NT2/D1 (cell line): ENCODE measurements at regions not wholly inside any gene's neighbourhood (a gene's known extent, or its start where the extent isn't known, plus 50 kb on each side); places are given as distances from the start of the nearest gene placed in this dataset.

ENCODE experiments used
- DNase-seq: peaks from one replicate; pipeline ENCODE4 v3.0.0-alpha.2; 2011; ENCODE audit warnings: low read depth, low spot score
- H3K27me3 ChIP-seq: 2 replicates; pipeline ENCODE4 v1.6.0; 2011; ENCODE audit warnings: mild to moderate bottlenecking; ENCODE audit not compliant: insufficient read length, insufficient read depth
- H3K36me3 ChIP-seq: 2 replicates; pipeline ENCODE4 v1.6.1; 2011; ENCODE audit warnings: mild to moderate bottlenecking, low read length, mixed read lengths; ENCODE audit not compliant: insufficient read depth, insufficient read length
- H3K4me1 ChIP-seq: 2 replicates; pipeline ENCODE4 v1.5.1; 2011; ENCODE audit not compliant: insufficient read depth, insufficient read length
- H3K4me3 ChIP-seq: 2 replicates; pipeline ENCODE4 v1.5.1; 2011; ENCODE audit warnings: low read depth; ENCODE audit not compliant: insufficient read length
- H3K9ac ChIP-seq: 2 replicates; pipeline ENCODE4 v1.6.0; 2011; ENCODE audit warnings: low read depth; ENCODE audit not compliant: insufficient read length
- H3K9me3 ChIP-seq: 2 replicates; pipeline ENCODE4 v1.5.1; 2011; ENCODE audit warnings: mild to moderate bottlenecking, low read length; ENCODE audit not compliant: insufficient read depth
- SUZ12 ChIP-seq: IDR thresholded peaks from 2 replicates; pipeline ENCODE4 v1.6.1; 2011; ENCODE audit not compliant: insufficient read length, insufficient read depth; ENCODE audit errors: extremely low read depth
- YY1 ChIP-seq: IDR thresholded peaks from 2 replicates; pipeline ENCODE4 v1.6.1; 2011; ENCODE audit not compliant: insufficient read length, insufficient read depth
- ZNF274 ChIP-seq: IDR thresholded peaks from 2 replicates; pipeline ENCODE4 v1.6.1; 2011; ENCODE audit warnings: mild to moderate bottlenecking, low read depth, low read length

DNA sequence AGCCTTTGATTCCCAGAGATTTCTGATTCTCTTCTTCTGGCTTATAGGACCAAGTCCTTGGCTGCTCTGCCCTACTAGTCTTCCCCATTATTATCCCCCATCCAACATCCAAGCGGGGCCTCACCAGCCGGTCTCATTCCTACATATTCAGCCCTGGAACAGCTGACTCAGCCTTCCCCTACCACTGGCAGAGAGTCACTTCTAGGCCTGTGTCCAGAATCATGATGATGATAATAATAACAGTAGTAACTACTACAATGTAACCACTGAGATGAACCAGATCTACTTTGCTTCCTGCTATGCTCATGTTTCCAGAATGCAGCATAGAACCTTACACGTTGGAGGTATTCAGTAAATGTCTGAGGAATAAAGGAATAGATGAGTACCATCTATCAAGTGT is 295.2 kb downstream of the SRBD1 start:
- no peak overlapping the region for H3K4me3 ChIP-seq
- H3K27me3 ChIP-seq = no peaks in the 10 kb centered on the region
- no peaks in the 10 kb centered on the region; the same call in 1 of the 2 replicates for H3K9me3 ChIP-seq
- H3K4me1 ChIP-seq = peaks cover 2% of the 10 kb centered on the region
- DNase-seq = no peak
- no peak overlapping the region for H3K9ac ChIP-seq
- H3K36me3 ChIP-seq = no peaks in the 10 kb centered on the region
- TF ChIP-seq ZNF274 (no peak), YY1 (no peak), SUZ12 (no peak)

DNA sequence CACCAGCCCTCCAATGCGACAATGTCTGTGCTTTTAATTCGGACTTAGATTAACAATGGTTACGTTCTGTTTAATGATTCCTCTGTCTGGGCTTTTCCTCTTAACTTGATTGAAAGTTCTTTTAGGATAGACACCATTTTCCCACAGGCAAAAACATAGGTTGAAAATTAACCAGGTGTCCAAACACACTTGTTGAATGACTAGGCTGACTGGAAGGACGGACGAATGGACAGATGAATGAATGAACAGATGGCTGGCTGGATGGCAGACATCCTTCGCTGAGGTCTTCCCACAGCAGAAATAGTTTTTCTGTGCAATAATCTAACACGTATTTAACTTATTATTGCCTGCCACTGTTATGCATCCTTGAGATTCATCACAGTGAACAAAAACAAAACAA is 298.8 kb downstream of the SRBD1 start:
- Histone ChIP-seq H3K27me3 (no peaks in the 10 kb centered on the region), H3K4me1 (no peaks in the 10 kb centered on the region), H3K4me3 (no peak overlapping the region), H3K9ac (no peak overlapping the region), H3K9me3 (no peaks in the 10 kb centered on the region), H3K36me3 (no peaks in the 10 kb centered on the region)
- no peak for DNase-seq
- no peak for TF ChIP-seq YY1

DNA sequence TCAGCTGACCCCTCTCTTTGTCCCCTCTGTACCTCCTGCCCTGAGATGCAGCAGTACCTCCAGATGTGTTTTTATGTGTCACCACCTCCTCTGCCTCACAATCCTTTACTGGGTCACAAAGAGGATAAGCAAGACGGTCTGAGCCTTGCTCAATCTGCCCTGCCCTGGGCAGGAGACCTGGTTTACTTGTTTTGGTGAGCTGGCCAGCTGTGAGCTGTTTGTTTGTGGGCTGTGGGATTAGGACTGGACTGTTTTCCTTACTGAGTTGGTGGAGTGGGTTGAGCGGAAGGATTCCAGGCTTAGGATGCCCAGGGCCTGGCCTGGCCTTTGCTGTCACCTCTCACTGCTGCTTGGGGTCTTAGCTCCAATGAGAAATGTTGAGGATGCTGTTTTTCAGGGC is 299.5 kb downstream of the SRBD1 start:
- H3K9me3 ChIP-seq = no peaks in the 10 kb centered on the region
- DNase-seq = no peak
- no peaks in the 10 kb centered on the region for H3K36me3 ChIP-seq
- H3K27me3 ChIP-seq = no peaks in the 10 kb centered on the region
- TF ChIP-seq YY1 = no peak
- TF ChIP-seq SUZ12 = no peak
- TF ChIP-seq ZNF274 = no peak
- H3K9ac ChIP-seq = no peak overlapping the region
- no peak overlapping the region for H3K4me3 ChIP-seq
- H3K4me1 ChIP-seq = no peaks in the 10 kb centered on the region

DNA sequence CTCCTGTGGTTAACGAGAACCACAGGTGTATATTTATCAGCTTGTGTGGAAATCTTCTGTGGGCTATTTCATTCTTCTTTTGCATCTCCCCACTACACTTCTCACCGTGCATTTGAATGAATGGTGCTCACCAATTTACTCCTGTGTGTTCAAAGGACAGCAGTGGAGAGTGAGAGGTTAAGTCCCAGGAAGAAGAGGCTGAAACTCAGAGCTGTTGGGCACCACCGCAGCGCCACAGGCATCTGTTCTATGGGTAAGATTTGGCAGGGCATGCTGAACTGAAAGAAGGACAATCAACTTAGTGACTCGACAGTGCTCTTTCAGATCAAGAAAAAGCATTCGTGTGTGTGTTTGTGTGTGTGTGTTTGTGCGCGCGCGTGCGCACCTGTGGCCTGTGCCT is 297.9 kb upstream of the SIX2 start:
- H3K27me3 ChIP-seq = no peaks in the 10 kb centered on the region
- H3K9ac ChIP-seq = no peak overlapping the region
- H3K4me1 ChIP-seq = no peaks in the 10 kb centered on the region
- no peak for DNase-seq
- H3K36me3 ChIP-seq = no peaks in the 10 kb centered on the region
- no peaks in the 10 kb centered on the region for H3K9me3 ChIP-seq
- TF ChIP-seq YY1 (no peak), SUZ12 (no peak), ZNF274 (no peak)
- no peak overlapping the region for H3K4me3 ChIP-seq

DNA sequence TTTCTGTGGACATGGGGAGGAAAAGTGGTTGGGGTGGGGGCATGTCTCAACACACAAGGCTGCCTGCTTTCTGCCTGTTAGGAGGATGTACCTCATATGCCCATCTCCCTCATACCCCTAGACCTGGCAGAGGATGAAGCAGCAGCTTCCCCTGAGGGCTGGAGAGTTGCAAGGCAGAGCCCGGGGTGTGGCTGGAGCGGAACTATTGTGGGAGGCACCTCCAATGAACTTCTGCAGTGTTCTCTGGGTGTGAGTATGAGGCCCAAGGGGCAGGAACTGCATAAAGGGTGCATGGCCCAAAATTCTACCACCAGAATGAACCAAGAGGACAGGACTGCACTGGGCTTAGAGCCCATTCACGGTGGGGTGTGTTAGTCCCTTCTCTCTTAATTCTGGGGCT is 296.3 kb upstream of the SIX2 start:
- Histone ChIP-seq H3K4me1 (no peaks in the 10 kb centered on the region), H3K36me3 (no peaks in the 10 kb centered on the region), H3K27me3 (no peaks in the 10 kb centered on the region), H3K9ac (no peak overlapping the region), H3K9me3 (no peaks in the 10 kb centered on the region), H3K4me3 (no peak overlapping the region)
- TF ChIP-seq ZNF274 (no peak), YY1 (no peak), SUZ12 (no peak)
- no peak for DNase-seq

DNA sequence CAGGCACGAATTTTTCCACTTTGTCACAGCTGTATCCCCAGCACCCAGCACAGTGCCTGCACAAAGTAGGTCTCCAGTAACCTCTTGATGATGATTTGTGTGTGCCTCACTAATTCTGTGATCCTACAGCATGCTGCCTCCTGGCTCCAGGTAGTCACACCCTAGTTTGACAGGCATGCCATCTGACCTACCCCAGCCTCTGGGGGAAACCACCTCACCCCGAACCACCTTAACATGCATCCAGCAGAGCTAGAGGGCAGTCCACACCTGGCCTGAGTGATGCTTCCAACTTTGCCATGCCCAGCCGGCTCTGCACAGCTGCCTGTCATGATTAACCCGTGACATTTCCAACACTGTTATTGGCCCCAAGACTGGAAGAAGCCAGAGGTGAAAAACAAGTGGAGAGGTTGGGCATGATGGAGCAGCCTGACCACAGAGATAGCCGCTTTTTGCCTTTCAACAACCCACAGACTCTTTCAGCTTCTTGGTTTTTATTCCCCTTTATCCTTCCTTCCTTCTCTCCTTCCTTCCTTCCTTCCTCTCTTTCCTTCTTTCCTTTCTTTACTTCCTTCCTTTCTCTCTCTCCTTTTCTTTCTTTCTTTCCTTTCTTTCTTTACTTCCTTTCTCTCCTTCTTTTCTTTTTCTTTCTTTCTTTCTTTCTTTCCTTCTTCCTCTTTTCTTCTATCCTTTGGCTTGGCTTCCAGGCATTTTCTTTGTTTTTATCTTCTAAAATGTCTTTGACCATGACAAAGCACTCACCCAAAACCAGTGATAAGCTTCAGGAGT is 294.4 kb upstream of the SIX2 start:
- Histone ChIP-seq H3K36me3 (no peaks in the 10 kb centered on the region), H3K9me3 (no peaks in the 10 kb centered on the region), H3K9ac (no peak overlapping the region), H3K4me1 (no peaks in the 10 kb centered on the region), H3K4me3 (no peak overlapping the region), H3K27me3 (no peaks in the 10 kb centered on the region)
- TF ChIP-seq SUZ12 (no peak), YY1 (no peak), ZNF274 (no peak)
- DNase-seq = no peak

DNA sequence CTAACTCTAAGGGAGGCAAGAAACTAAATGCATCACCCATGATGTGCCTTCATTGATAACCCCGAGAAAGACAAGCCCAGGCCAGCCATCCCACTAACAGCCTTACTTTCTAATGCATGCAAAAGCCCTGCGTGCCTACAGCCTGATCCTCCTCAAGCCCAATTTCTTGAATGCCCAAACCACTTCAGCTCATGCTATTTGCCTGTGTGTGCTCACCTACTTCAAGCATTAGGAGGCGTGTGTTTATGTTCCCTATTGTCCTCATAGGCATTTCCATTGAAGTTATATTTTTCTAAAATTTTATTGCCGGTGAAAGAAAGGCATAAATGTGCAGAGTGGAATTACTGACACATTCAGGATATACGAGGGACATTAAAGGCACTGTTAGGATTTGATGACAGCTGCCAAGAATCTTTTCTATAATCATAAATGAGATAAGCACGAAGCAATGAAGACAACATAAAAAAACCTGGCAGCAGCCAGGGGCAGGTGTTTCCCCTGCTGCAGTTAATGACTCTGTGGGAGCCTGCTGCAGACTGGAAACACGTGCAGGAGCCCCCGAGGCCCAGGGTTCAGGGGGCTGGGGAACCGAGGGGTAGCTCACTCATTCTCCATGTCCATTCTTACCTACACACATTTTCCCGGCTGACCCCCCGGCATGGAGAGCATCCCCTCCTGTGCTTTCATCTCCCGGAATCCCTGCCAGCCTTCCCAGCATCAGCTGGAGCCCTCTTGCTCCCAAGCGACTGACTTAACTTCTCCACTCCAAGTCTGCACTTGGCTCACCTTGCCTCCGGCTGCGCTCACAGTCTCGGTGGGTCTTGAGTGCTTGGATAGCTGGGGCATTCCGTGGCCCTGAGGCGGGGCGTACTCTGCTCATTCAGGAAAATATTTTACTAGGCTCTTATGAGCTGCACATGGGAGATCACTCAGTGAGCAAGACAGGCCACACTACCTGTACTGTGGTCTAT is 292.3 kb upstream of the SIX2 start:
- Histone ChIP-seq H3K4me3 (no peak overlapping the region), H3K27me3 (no peaks in the 10 kb centered on the region), H3K9ac (no peak overlapping the region), H3K9me3 (no peaks in the 10 kb centered on the region), H3K4me1 (no peaks in the 10 kb centered on the region), H3K36me3 (no peaks in the 10 kb centered on the region)
- no peak for DNase-seq
- TF ChIP-seq SUZ12 (no peak), YY1 (no peak), ZNF274 (no peak)
